Trophoblast cell (in vitro differentiated cells and primary cell): ENCODE measurements at regions not wholly inside any gene's neighbourhood (a gene's known extent, or its start where the extent isn't known, plus 50 kb on each side); places are given as distances from the start of the nearest gene placed in this dataset.
"Not testable (repeated sequence)": the region's sequence is repeated elsewhere in the genome, so short reads cannot be mapped to it uniquely, and the experiment has no call there.

Experiments used
- DNase-seq, 2 donors: peaks; one replicate each; pipeline ENCODE4 v3.0.0-alpha.2; 2016
- H2AFZ ChIP-seq: 2 replicates; pipeline ENCODE4 v1.6.1; 2013; ENCODE audit warnings: low read length, moderate library complexity, mild to moderate bottlenecking; ENCODE audit not compliant: insufficient read depth, poor library complexity
- H2AK5ac ChIP-seq: 2 replicates; pipeline ENCODE4 v1.6.1; 2013; ENCODE audit warnings: mild to moderate bottlenecking, low read length
- H2BK120ac ChIP-seq: 2 replicates; pipeline ENCODE4 v1.6.1; 2013; ENCODE audit warnings: low read length, mild to moderate bottlenecking, moderate library complexity; ENCODE audit not compliant: insufficient read depth, poor library complexity
- H2BK12ac ChIP-seq: 2 replicates; pipeline ENCODE4 v1.6.1; 2013; ENCODE audit warnings: mild to moderate bottlenecking, low read length, moderate library complexity
- H2BK5ac ChIP-seq: 2 replicates; pipeline ENCODE4 v1.6.1; 2013; ENCODE audit warnings: low read length, low read depth, moderate library complexity, mild to moderate bottlenecking; ENCODE audit not compliant: poor library complexity
- H3K14ac ChIP-seq: 2 replicates; pipeline ENCODE4 v1.6.1; 2013; ENCODE audit warnings: mild to moderate bottlenecking, low read length
- H3K18ac ChIP-seq: 2 replicates; pipeline ENCODE4 v1.6.1; 2013; ENCODE audit warnings: mild to moderate bottlenecking, low read length
- H3K23ac ChIP-seq: 2 replicates; pipeline ENCODE4 v1.6.1; 2013; ENCODE audit warnings: low read length
- H3K27ac ChIP-seq: 2 replicates; pipeline ENCODE4 v1.5.1; 2013; ENCODE audit warnings: low read depth, mild to moderate bottlenecking, inconsistent platforms, low read length, moderate library complexity
- H3K27me3 ChIP-seq: 2 replicates; pipeline ENCODE4 v1.6.1; 2013; ENCODE audit warnings: inconsistent platforms, mild to moderate bottlenecking, low read length, moderate library complexity; ENCODE audit not compliant: insufficient read depth
- H3K36me3 ChIP-seq, 2 experiments: 1 replicate in 1 of 2; 2 replicates in 1 of 2; pipeline ENCODE4 v1.6.1; 2013; ENCODE audit warnings: low read length in 2 of 2, mild to moderate bottlenecking in 2 of 2, moderate library complexity in 1 of 2; ENCODE audit not compliant: insufficient read depth in 2 of 2, control insufficient read depth in 1 of 2
- H3K4ac ChIP-seq: 2 replicates; pipeline ENCODE4 v1.6.1; 2013; ENCODE audit warnings: low read depth, mild to moderate bottlenecking, low read length, moderate library complexity
- H3K4me1 ChIP-seq, 2 experiments: 1 replicate in 1 of 2; 2 replicates in 1 of 2; pipeline ENCODE4 v1.6.1; 2013; ENCODE audit warnings: low read length in 2 of 2, mild to moderate bottlenecking in 2 of 2, moderate library complexity in 1 of 2; ENCODE audit not compliant: insufficient read depth in 2 of 2, control insufficient read depth in 1 of 2
- H3K4me2 ChIP-seq: 2 replicates; pipeline ENCODE4 v1.6.1; 2013; ENCODE audit warnings: inconsistent platforms, mild to moderate bottlenecking, low read length, moderate library complexity
- H3K4me3 ChIP-seq: 2 replicates; pipeline ENCODE4 v1.5.1; 2013; ENCODE audit warnings: mild to moderate bottlenecking, low read depth, low read length, inconsistent platforms
- H3K79me1 ChIP-seq: one replicate; pipeline ENCODE4 v1.6.1; 2013; ENCODE audit warnings: low read length
- H3K79me2 ChIP-seq: 2 replicates; pipeline ENCODE4 v1.6.1; 2013; ENCODE audit warnings: low read length, mild to moderate bottlenecking; ENCODE audit not compliant: control insufficient read depth, insufficient read depth, poor library complexity
- H3K9ac ChIP-seq: 2 replicates; pipeline ENCODE4 v1.6.1; 2013; ENCODE audit warnings: mild to moderate bottlenecking, low read length
- H3K9me3 ChIP-seq: 2 replicates; pipeline ENCODE4 v1.6.1; 2013; ENCODE audit warnings: low read depth, mild to moderate bottlenecking, control low read depth, inconsistent platforms, low read length; ENCODE audit not compliant: insufficient read depth
- H4K12ac ChIP-seq: 2 replicates; pipeline ENCODE4 v1.6.1; 2013; ENCODE audit warnings: low read depth, mild to moderate bottlenecking, low read length, moderate library complexity
- H4K8ac ChIP-seq: 2 replicates; pipeline ENCODE4 v1.6.1; 2013; ENCODE audit warnings: low read depth, mild to moderate bottlenecking, low read length, moderate library complexity
- H4K91ac ChIP-seq: one replicate; pipeline ENCODE4 v1.6.1; 2013; ENCODE audit warnings: low read depth, mild to moderate bottlenecking, low read length, moderate library complexity
- WGBS: extraction: QIAGEN DNeasy Blood & Tissue Kit; methylation state at CpG from one replicate; pipeline ENCODE4 v1.1.7; 2013; ENCODE audit warnings: missing lambda C conversion rate; ENCODE audit not compliant: insufficient read length, insufficient coverage; ENCODE audit errors: extremely low coverage; 5-methylcytosine and 5-hydroxymethylcytosine counted together

- H2AFZ ChIP-seq, H3K9ac ChIP-seq, H3K27ac ChIP-seq, H3K79me2 ChIP-seq, H3K27me3 ChIP-seq, H4K91ac ChIP-seq, H3K79me1 ChIP-seq, H2BK120ac ChIP-seq, H3K4me1 ChIP-seq, H3K36me3 ChIP-seq, H2BK12ac ChIP-seq, H3K18ac ChIP-seq, H4K8ac ChIP-seq, H2BK5ac ChIP-seq, H4K12ac ChIP-seq, H3K4me2 ChIP-seq, DNase-seq, H3K23ac ChIP-seq, H3K4me3 ChIP-seq, H3K4ac ChIP-seq, H3K14ac ChIP-seq, H3K9me3 ChIP-seq, H2AK5ac ChIP-seq: not testable (repeated sequence)
- WGBS, result no CpG with 5 or more reads among the region's 4 CpGs
Observed at GRCh38 chr16:26508946-26509345, 557.8 kb upstream of the C16orf82 start.

- Histone ChIP-seq H3K4ac (no peak overlapping the region), H4K12ac (no peak overlapping the region), H3K79me1 (no peaks in the 10 kb centered on the region), H3K4me3 (no peak overlapping the region), H3K9ac (no peak overlapping the region), H3K4me1 (no peaks in the 10 kb centered on the region), H3K14ac (no peak overlapping the region), H3K27me3 (no peaks in the 10 kb centered on the region), H4K8ac (no peak overlapping the region), H3K18ac (no peak overlapping the region), H3K79me2 (no peaks in the 10 kb centered on the region), H3K36me3 (no peaks in the 10 kb centered on the region), H2BK5ac (no peak overlapping the region), H3K4me2 (no peak overlapping the region), H3K23ac (no peak overlapping the region), H3K27ac (no peak overlapping the region), H3K9me3 (no peaks in the 10 kb centered on the region), H2AK5ac (no peak overlapping the region), H2BK120ac (no peak overlapping the region), H4K91ac (no peak overlapping the region), H2AFZ (no peak overlapping the region), H2BK12ac (no peak overlapping the region)
- DNase-seq, result no peak
- no CpG with 5 or more reads among the region's 1 CpG for WGBS
Observed at GRCh38 chr16:26510924-26511323, 555.8 kb upstream of the C16orf82 start.

DNA sequence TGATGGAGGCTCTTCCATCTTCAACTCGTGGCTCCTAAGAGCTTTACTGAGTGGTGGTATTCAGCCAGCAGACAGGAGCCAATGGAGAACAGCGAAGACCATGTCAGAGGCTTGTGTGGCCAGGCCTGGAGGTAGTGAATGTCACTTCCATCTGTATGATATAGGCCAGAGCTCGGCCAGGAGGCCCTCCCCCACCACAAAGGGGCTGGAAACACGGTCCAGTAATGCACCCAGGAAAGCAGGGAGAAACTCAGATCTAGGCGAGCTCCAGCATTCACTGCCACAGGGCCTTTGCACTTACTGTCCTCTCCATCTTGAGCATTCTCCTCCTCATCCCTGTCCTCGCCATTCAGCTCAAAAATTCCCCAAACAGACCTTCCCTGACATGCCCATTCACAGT is 555.3 kb upstream of the C16orf82 start:
- H2AK5ac ChIP-seq, result no peak overlapping the region
- H3K18ac ChIP-seq, result no peak overlapping the region
- no peak overlapping the region for H3K4me2 ChIP-seq
- H3K9ac ChIP-seq, result no peak overlapping the region
- H2BK5ac ChIP-seq, result no peak overlapping the region
- H4K91ac ChIP-seq, result no peak overlapping the region
- H3K23ac ChIP-seq, result no peak overlapping the region
- no peak overlapping the region for H4K8ac ChIP-seq
- H3K4me3 ChIP-seq, result no peak overlapping the region
- H2AFZ ChIP-seq, result no peak overlapping the region
- no peaks in the 10 kb centered on the region for H3K36me3 ChIP-seq
- H3K27me3 ChIP-seq, result no peaks in the 10 kb centered on the region
- no peaks in the 10 kb centered on the region for H3K79me1 ChIP-seq
- H2BK12ac ChIP-seq, result no peak overlapping the region
- no peaks in the 10 kb centered on the region for H3K9me3 ChIP-seq
- H3K4me1 ChIP-seq, result no peaks in the 10 kb centered on the region
- H3K4ac ChIP-seq, result no peak overlapping the region
- H4K12ac ChIP-seq, result no peak overlapping the region
- no CpG with 5 or more reads among the region's 6 CpGs for WGBS
- H3K14ac ChIP-seq, result no peak overlapping the region
- no peaks in the 10 kb centered on the region for H3K79me2 ChIP-seq
- H2BK120ac ChIP-seq, result no peak overlapping the region
- no peak overlapping the region for H3K27ac ChIP-seq
- no peak for DNase-seq

DNA sequence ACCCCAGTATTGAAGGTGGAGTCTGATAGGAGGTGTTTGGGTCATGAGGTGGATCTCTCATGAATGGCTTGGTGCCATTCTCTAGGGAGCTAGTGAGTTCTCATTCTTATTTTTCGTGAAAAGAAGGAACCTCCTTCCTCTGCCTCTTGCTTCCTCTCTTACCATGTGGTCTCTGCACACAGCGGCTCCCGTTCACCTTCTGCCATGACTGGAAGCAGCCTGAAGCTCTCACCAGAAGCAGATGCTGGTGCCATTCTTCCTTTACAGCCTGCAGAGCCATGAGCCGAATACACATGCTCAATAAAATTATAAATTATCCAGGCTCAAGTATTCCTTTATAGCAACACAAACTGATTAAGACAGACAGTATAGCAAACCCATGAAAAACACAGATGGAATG is 545.1 kb upstream of the C16orf82 start:
- no CpG with 5 or more reads among the region's 4 CpGs for WGBS
- H3K4ac ChIP-seq, result no peak overlapping the region
- H3K23ac ChIP-seq, result no peak overlapping the region
- H2BK120ac ChIP-seq, result no peak overlapping the region
- no peaks in the 10 kb centered on the region for H3K4me1 ChIP-seq
- no peaks in the 10 kb centered on the region for H3K9me3 ChIP-seq
- DNase-seq, result no peak
- no peak overlapping the region for H2BK5ac ChIP-seq
- H4K91ac ChIP-seq, result no peak overlapping the region
- no peaks in the 10 kb centered on the region for H3K79me1 ChIP-seq
- no peak overlapping the region for H3K9ac ChIP-seq
- no peak overlapping the region for H4K8ac ChIP-seq
- no peaks in the 10 kb centered on the region for H3K27me3 ChIP-seq
- no peak overlapping the region for H2AFZ ChIP-seq
- H2BK12ac ChIP-seq, result no peak overlapping the region
- no peaks in the 10 kb centered on the region for H3K36me3 ChIP-seq
- H2AK5ac ChIP-seq, result no peak overlapping the region
- H3K27ac ChIP-seq, result no peak overlapping the region
- H3K79me2 ChIP-seq, result no peaks in the 10 kb centered on the region
- H4K12ac ChIP-seq, result no peak overlapping the region
- no peak overlapping the region for H3K14ac ChIP-seq
- no peak overlapping the region for H3K4me2 ChIP-seq
- H3K4me3 ChIP-seq, result no peak overlapping the region
- no peak overlapping the region for H3K18ac ChIP-seq
